H1 (cell line): ENCODE measurements at regions not wholly inside any gene's neighbourhood (a gene's known extent, or its start where the extent isn't known, plus 50 kb on each side); places are given as distances from the start of the nearest gene placed in this dataset.

Experiments
- CEBPB ChIP-seq: IDR thresholded peaks from 2 replicates; pipeline ENCODE4 v1.6.1; 2012; ENCODE audit warnings: low read depth, low read length
- CHD1 ChIP-seq: IDR thresholded peaks from 2 replicates; pipeline ENCODE4 v1.6.1; 2012; ENCODE audit warnings: low read depth, low read length, improper control_type of control experiment
- EGR1 ChIP-seq: IDR thresholded peaks from 2 replicates; pipeline ENCODE4 v1.6.1; 2011; ENCODE audit warnings: low read depth, low read length, borderline replicate concordance
- GTF2F1 ChIP-seq: IDR thresholded peaks from 2 replicates; pipeline ENCODE4 v1.6.1; 2012; ENCODE audit warnings: low read depth, low read length, improper control_type of control experiment, borderline replicate concordance
- HDAC2 ChIP-seq, 2 experiments: fragments of 300-600 bp in 1 of 2; sonication (generic) in 1 of 2; IDR thresholded peaks; 2 replicates each; pipeline ENCODE4 v1.6.1; 2011 to 2012; ENCODE audit warnings: low read depth in 2 of 2, low read length in 2 of 2, mild to moderate bottlenecking in 2 of 2, moderate library complexity in 2 of 2, borderline replicate concordance in 1 of 2, inconsistent platforms in 1 of 2
- RAD21 ChIP-seq, 2 experiments: IDR thresholded peaks in 1 of 2; conservative IDR thresholded peaks in 1 of 2; 2 replicates each; pipeline ENCODE4 v1.6.1; 2011; ENCODE audit warnings: low read depth in 2 of 2, low read length in 2 of 2, improper control_type of control experiment in 1 of 2, inconsistent platforms in 1 of 2, mild to moderate bottlenecking in 1 of 2, moderate library complexity in 1 of 2
- RNF2 ChIP-seq: fragments of 200-900, 300-1000 bp; sonication (generic); IDR thresholded peaks from 2 replicates; pipeline ENCODE4 v1.7.1; 2016; ENCODE audit warnings: borderline replicate concordance, low read depth, mild to moderate bottlenecking, antibody characterized with exemption, low read length; ENCODE audit not compliant: poor library complexity, severe bottlenecking; ENCODE audit errors: missing control alignments
- TF ChIP-seq, protein P1 (sequence below): fragments of 300-600 bp; sonication (generic); IDR thresholded peaks from 2 replicates; pipeline ENCODE4 v1.7.1; 2012; ENCODE audit warnings: low read length, moderate library complexity, mild to moderate bottlenecking, inconsistent platforms; ENCODE audit not compliant: insufficient replicate concordance
- TF ChIP-seq, protein P2 (sequence below): IDR thresholded peaks from 2 replicates; pipeline ENCODE4 v1.6.1; 2012; ENCODE audit warnings: inconsistent platforms

DNA sequence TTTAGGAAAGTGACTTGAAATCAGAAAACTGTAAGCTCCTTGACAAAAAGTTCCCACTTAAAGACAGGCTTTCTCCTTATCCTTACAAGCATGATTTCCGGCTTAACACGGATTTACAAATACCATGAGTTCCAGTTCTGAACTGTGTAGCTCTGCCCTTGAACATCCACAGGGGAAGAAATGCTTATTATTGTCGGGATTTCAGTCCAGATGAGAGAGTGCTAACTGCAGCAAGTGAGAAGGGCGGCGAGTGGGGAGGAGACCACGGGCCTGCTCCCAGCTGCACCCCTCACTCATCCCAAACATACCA is 73.1 kb downstream of the LRRC30 start (continued):
- TF ChIP-seq, protein P1, sequence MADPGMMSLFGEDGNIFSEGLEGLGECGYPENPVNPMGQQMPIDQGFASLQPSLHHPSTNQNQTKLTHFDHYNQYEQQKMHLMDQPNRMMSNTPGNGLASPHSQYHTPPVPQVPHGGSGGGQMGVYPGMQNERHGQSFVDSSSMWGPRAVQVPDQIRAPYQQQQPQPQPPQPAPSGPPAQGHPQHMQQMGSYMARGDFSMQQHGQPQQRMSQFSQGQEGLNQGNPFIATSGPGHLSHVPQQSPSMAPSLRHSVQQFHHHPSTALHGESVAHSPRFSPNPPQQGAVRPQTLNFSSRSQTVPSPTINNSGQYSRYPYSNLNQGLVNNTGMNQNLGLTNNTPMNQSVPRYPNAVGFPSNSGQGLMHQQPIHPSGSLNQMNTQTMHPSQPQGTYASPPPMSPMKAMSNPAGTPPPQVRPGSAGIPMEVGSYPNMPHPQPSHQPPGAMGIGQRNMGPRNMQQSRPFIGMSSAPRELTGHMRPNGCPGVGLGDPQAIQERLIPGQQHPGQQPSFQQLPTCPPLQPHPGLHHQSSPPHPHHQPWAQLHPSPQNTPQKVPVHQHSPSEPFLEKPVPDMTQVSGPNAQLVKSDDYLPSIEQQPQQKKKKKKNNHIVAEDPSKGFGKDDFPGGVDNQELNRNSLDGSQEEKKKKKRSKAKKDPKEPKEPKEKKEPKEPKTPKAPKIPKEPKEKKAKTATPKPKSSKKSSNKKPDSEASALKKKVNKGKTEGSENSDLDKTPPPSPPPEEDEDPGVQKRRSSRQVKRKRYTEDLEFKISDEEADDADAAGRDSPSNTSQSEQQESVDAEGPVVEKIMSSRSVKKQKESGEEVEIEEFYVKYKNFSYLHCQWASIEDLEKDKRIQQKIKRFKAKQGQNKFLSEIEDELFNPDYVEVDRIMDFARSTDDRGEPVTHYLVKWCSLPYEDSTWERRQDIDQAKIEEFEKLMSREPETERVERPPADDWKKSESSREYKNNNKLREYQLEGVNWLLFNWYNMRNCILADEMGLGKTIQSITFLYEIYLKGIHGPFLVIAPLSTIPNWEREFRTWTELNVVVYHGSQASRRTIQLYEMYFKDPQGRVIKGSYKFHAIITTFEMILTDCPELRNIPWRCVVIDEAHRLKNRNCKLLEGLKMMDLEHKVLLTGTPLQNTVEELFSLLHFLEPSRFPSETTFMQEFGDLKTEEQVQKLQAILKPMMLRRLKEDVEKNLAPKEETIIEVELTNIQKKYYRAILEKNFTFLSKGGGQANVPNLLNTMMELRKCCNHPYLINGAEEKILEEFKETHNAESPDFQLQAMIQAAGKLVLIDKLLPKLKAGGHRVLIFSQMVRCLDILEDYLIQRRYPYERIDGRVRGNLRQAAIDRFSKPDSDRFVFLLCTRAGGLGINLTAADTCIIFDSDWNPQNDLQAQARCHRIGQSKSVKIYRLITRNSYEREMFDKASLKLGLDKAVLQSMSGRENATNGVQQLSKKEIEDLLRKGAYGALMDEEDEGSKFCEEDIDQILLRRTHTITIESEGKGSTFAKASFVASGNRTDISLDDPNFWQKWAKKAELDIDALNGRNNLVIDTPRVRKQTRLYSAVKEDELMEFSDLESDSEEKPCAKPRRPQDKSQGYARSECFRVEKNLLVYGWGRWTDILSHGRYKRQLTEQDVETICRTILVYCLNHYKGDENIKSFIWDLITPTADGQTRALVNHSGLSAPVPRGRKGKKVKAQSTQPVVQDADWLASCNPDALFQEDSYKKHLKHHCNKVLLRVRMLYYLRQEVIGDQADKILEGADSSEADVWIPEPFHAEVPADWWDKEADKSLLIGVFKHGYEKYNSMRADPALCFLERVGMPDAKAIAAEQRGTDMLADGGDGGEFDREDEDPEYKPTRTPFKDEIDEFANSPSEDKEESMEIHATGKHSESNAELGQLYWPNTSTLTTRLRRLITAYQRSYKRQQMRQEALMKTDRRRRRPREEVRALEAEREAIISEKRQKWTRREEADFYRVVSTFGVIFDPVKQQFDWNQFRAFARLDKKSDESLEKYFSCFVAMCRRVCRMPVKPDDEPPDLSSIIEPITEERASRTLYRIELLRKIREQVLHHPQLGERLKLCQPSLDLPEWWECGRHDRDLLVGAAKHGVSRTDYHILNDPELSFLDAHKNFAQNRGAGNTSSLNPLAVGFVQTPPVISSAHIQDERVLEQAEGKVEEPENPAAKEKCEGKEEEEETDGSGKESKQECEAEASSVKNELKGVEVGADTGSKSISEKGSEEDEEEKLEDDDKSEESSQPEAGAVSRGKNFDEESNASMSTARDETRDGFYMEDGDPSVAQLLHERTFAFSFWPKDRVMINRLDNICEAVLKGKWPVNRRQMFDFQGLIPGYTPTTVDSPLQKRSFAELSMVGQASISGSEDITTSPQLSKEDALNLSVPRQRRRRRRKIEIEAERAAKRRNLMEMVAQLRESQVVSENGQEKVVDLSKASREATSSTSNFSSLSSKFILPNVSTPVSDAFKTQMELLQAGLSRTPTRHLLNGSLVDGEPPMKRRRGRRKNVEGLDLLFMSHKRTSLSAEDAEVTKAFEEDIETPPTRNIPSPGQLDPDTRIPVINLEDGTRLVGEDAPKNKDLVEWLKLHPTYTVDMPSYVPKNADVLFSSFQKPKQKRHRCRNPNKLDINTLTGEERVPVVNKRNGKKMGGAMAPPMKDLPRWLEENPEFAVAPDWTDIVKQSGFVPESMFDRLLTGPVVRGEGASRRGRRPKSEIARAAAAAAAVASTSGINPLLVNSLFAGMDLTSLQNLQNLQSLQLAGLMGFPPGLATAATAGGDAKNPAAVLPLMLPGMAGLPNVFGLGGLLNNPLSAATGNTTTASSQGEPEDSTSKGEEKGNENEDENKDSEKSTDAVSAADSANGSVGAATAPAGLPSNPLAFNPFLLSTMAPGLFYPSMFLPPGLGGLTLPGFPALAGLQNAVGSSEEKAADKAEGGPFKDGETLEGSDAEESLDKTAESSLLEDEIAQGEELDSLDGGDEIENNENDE = no peak
- TF ChIP-seq EGR1 (no peak), HDAC2 (IDR thresholded peaks at IDR 0.05; ENCODE audit: borderline replicate concordance in 1 of 2, low read depth in 2 of 2, low read length in 2 of 2) (no peak), CEBPB (no peak), RNF2 (no peak), GTF2F1 (no peak), CHD1 (no peak), RAD21 (IDR thresholded peaks at IDR 0.05 in 1 of 2, conservative IDR thresholded peaks at IDR 0.05 in 1 of 2; ENCODE audit: low read depth in 2 of 2, low read length in 2 of 2) (no peak)
- TF ChIP-seq, protein P2, sequence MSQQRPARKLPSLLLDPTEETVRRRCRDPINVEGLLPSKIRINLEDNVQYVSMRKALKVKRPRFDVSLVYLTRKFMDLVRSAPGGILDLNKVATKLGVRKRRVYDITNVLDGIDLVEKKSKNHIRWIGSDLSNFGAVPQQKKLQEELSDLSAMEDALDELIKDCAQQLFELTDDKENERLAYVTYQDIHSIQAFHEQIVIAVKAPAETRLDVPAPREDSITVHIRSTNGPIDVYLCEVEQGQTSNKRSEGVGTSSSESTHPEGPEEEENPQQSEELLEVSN = no peak
